Uterus (tissue), 2 donors: ENCODE measurements at regions not wholly inside any gene's neighbourhood (a gene's known extent, or its start where the extent isn't known, plus 50 kb on each side); places are given as distances from the start of the nearest gene placed in this dataset.

Experiments used
- POLR2A ChIP-seq, 2 donors: fragments of 450-650 bp; IDR thresholded peaks; one replicate each; pipeline ENCODE4 v1.6.1; 2016; ENCODE audit warnings: antibody characterized with exemption in 2 of 2, mild to moderate bottlenecking in 1 of 2, moderate library complexity in 1 of 2
- TF ChIP-seq, protein P1 (sequence below), 4 experiments: fragments of 200-600 bp in 2 of 4; fragments of 450-650 bp in 2 of 4; sonication (generic) in 2 of 4; IDR thresholded peaks; one replicate each; pipeline ENCODE4 v1.5.1; 2016 to 2019; ENCODE audit warnings: antibody characterized with exemption in 4 of 4, mild to moderate bottlenecking in 2 of 4, moderate library complexity in 1 of 4

GRCh38 chr5:147055850-147056566 is 177.5 kb upstream of the PPP2R2B start:
- TF ChIP-seq, protein P1, sequence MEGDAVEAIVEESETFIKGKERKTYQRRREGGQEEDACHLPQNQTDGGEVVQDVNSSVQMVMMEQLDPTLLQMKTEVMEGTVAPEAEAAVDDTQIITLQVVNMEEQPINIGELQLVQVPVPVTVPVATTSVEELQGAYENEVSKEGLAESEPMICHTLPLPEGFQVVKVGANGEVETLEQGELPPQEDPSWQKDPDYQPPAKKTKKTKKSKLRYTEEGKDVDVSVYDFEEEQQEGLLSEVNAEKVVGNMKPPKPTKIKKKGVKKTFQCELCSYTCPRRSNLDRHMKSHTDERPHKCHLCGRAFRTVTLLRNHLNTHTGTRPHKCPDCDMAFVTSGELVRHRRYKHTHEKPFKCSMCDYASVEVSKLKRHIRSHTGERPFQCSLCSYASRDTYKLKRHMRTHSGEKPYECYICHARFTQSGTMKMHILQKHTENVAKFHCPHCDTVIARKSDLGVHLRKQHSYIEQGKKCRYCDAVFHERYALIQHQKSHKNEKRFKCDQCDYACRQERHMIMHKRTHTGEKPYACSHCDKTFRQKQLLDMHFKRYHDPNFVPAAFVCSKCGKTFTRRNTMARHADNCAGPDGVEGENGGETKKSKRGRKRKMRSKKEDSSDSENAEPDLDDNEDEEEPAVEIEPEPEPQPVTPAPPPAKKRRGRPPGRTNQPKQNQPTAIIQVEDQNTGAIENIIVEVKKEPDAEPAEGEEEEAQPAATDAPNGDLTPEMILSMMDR (IDR thresholded peaks at IDR 0.05) = no peak
- no peak for TF ChIP-seq POLR2A (IDR thresholded peaks at IDR 0.05)
